Thyroid gland (tissue), 4 donors: ENCODE measurements at regions not wholly inside any gene's neighbourhood (a gene's known extent, or its start where the extent isn't known, plus 50 kb on each side); places are given as distances from the start of the nearest gene placed in this dataset.

Source experiments
- POLR2A ChIP-seq, 2 donors: fragments of 450-650 bp; IDR thresholded peaks; one replicate each; pipeline ENCODE4 v1.6.1; 2017; ENCODE audit warnings: antibody characterized with exemption in 2 of 2, mild to moderate bottlenecking in 2 of 2, moderate library complexity in 1 of 2
- TF ChIP-seq, protein P1 (sequence below), 6 experiments: fragments of 200-600 bp in 3 of 6; fragments of 450-650 bp in 3 of 6; sonication (generic) in 3 of 6; IDR thresholded peaks; one replicate each; pipeline ENCODE4 v1.5.1; 2016 to 2019; ENCODE audit warnings: antibody characterized with exemption in 6 of 6, mild to moderate bottlenecking in 2 of 6, inconsistent platforms in 1 of 6, moderate library complexity in 1 of 6

GRCh38 chr2:212926940-212927339, 224.5 kb downstream of the IKZF2 start:
- no peak for TF ChIP-seq POLR2A (IDR thresholded peaks at IDR 0.05)
- TF ChIP-seq, protein P1, sequence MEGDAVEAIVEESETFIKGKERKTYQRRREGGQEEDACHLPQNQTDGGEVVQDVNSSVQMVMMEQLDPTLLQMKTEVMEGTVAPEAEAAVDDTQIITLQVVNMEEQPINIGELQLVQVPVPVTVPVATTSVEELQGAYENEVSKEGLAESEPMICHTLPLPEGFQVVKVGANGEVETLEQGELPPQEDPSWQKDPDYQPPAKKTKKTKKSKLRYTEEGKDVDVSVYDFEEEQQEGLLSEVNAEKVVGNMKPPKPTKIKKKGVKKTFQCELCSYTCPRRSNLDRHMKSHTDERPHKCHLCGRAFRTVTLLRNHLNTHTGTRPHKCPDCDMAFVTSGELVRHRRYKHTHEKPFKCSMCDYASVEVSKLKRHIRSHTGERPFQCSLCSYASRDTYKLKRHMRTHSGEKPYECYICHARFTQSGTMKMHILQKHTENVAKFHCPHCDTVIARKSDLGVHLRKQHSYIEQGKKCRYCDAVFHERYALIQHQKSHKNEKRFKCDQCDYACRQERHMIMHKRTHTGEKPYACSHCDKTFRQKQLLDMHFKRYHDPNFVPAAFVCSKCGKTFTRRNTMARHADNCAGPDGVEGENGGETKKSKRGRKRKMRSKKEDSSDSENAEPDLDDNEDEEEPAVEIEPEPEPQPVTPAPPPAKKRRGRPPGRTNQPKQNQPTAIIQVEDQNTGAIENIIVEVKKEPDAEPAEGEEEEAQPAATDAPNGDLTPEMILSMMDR (IDR thresholded peaks at IDR 0.05): no peak
